IPS-18c (cell line): ENCODE measurements at regions not wholly inside any gene's neighbourhood (a gene's known extent, or its start where the extent isn't known, plus 50 kb on each side); places are given as distances from the start of the nearest gene placed in this dataset.

Experiments
- H3K4me3 ChIP-seq: 2 replicates; pipeline ENCODE4 v1.7.0; 2013; ENCODE audit warnings: low read depth, mild to moderate bottlenecking, low read length, moderate library complexity; ENCODE audit not compliant: insufficient read depth
- H3K9me3 ChIP-seq: one replicate; pipeline ENCODE4 v1.6.1; 2013; ENCODE audit warnings: mild to moderate bottlenecking, low read length, moderate library complexity; ENCODE audit not compliant: control insufficient read depth, insufficient read depth

- H3K9me3 ChIP-seq: no peaks in the 10 kb centered on the region
- no peak overlapping the region for H3K4me3 ChIP-seq
These were observed 273.9 kb downstream of the ZNF536 start for GRCh38 chr19:30645946-30646577.

GRCh38 chr19:30640252-30640965, 268.2 kb downstream of the ZNF536 start:
- Histone ChIP-seq H3K9me3 (peaks cover 2% of the 10 kb centered on the region), H3K4me3 (no peak overlapping the region)

- Histone ChIP-seq H3K9me3 (peaks cover 2% of the 10 kb centered on the region), H3K4me3 (no peak overlapping the region)
These were observed 266.7 kb downstream of the ZNF536 start for GRCh38 chr19:30638889-30639288.

GRCh38 chr19:30637926-30638325, 265.7 kb downstream of the ZNF536 start:
- peaks cover 2% of the 10 kb centered on the region for H3K9me3 ChIP-seq

GRCh38 chr19:30634996-30635975, 263.1 kb downstream of the ZNF536 start:
- H3K4me3 ChIP-seq: no peak overlapping the region
- H3K9me3 ChIP-seq: peaks cover 2% of the 10 kb centered on the region

More at GRCh38 chr19:30637926-30638325, 265.7 kb downstream of the ZNF536 start:
- H3K4me3 ChIP-seq: no peak overlapping the region

GRCh38 chr19:30634131-30634830, 262.1 kb downstream of the ZNF536 start:
- peaks cover 2% of the 10 kb centered on the region for H3K9me3 ChIP-seq
- H3K4me3 ChIP-seq: no peak overlapping the region

- H3K9me3 ChIP-seq: no peaks in the 10 kb centered on the region
- H3K4me3 ChIP-seq: no peak overlapping the region
These were observed 258.8 kb downstream of the ZNF536 start for GRCh38 chr19:30631033-30631370.

GRCh38 chr19:30630289-30631032, 258.3 kb downstream of the ZNF536 start:
- no peak overlapping the region for H3K4me3 ChIP-seq

GRCh38 chr19:30629086-30629485, 256.9 kb downstream of the ZNF536 start:
- Histone ChIP-seq H3K4me3 (no peak overlapping the region), H3K9me3 (no peaks in the 10 kb centered on the region)

More at GRCh38 chr19:30630289-30631032, 258.3 kb downstream of the ZNF536 start:
- H3K9me3 ChIP-seq: no peaks in the 10 kb centered on the region

- Histone ChIP-seq H3K9me3 (peaks cover 3% of the 10 kb centered on the region), H3K4me3 (no peak overlapping the region)
These were observed 254.4 kb downstream of the ZNF536 start for GRCh38 chr19:30626626-30626966.

GRCh38 chr19:30625947-30626625, 253.9 kb downstream of the ZNF536 start:
- H3K9me3 ChIP-seq: peaks cover 3% of the 10 kb centered on the region
- H3K4me3 ChIP-seq: no peak overlapping the region

- Histone ChIP-seq H3K4me3 (no peak overlapping the region), H3K9me3 (peaks cover 3% of the 10 kb centered on the region)
These were observed 250.1 kb downstream of the ZNF536 start for GRCh38 chr19:30622276-30622675.

GRCh38 chr19:30621326-30621920, 249.2 kb downstream of the ZNF536 start:
- no peak overlapping the region for H3K4me3 ChIP-seq
- H3K9me3 ChIP-seq: peaks cover 3% of the 10 kb centered on the region

GRCh38 chr19:30620354-30620753, 248.2 kb downstream of the ZNF536 start:
- H3K4me3 ChIP-seq: no peak overlapping the region

GRCh38 chr19:30609656-30610270, 237.6 kb downstream of the ZNF536 start:
- no peak overlapping the region for H3K4me3 ChIP-seq
- no peaks in the 10 kb centered on the region for H3K9me3 ChIP-seq

More at GRCh38 chr19:30620354-30620753, 248.2 kb downstream of the ZNF536 start:
- H3K9me3 ChIP-seq: peaks cover 3% of the 10 kb centered on the region
